ENCODE measurements at regions not wholly inside any gene's neighbourhood (a gene's known extent, or its start where the extent isn't known, plus 50 kb on each side); places are given as distances from the start of the nearest gene placed in this dataset.
"Not testable (repeated sequence)": the region's sequence is repeated elsewhere in the genome, so short reads cannot be mapped to it uniquely, and the experiment has no call there.

DNA sequence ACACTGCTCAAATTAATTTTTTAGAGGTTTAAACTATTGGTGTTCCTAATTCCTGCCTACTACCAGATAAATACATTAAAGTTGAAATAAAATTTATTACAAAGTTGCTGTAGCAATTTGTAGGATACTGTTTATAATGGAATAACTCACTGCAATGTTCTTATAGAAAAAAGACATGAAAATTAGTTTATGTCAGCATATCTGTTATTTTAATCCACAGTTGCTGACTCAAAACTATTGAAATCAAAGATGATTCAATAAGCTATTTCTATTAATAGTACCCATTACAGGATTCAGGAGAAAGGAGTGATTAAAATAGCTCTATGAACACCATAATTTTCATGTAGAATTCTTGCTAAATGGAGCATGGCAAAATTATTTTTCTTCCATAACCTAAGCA, 764.4 kb upstream of the NUDT12 start:
- H3K9me3 Mint-ChIP-seq = peaks cover 10 to 12% of the 10 kb centered on the region in 2 donors
- no peaks in the 10 kb centered on the region for H3K36me3 Mint-ChIP-seq
- no peak overlapping the region for H3K27ac Mint-ChIP-seq
- DNase-seq (ENCODE audit: low spot score in 2 of 2) (no peak), ATAC-seq (no peak)

DNA sequence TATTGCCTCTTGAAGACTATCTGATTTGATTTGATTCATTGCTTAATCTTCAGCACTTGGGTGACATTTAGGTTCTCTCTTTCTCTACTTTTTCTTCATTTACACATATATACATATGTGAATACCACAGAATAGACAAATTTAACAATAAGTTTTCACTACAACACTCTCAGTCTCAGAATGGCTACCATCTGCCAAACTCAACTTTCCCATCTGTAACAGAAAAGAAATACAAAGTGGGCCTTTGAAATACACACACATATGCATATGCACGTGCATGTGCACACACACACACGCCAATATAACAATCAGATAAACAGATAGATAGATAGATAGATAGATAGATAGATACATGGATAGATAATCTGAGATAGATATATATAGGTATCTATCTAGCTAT, 762.8 kb upstream of the NUDT12 start:
- H3K36me3 Mint-ChIP-seq = no peaks in the 10 kb centered on the region

DNA sequence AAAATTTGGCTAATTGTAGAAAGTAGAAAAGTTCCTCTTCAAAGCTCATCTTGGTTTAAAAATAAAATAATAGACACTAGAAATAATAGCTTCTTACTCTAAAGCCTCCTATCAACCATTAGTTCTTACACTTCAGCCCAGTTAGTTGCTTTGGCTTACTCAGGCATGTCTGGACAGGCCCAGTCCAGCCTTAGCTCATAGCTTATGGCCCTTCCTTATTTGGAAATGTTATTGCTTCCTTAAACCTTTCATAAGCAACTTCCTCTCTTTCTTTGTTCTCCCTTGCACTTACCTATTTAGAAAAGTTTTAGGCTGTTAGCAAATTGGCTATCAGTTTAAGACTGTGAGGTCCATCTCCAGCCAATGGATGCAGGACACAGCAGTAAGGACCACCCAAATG, 754.1 kb upstream of the NUDT12 start:
- DNase-seq (ENCODE audit: low spot score in 2 of 2); ATAC-seq; H3K36me3 Mint-ChIP-seq; H3K27ac Mint-ChIP-seq; H3K9me3 Mint-ChIP-seq: not testable (repeated sequence)

More for the DNA sequence above, 762.8 kb upstream of the NUDT12 start:
- ATAC-seq (no peak), DNase-seq (ENCODE audit: low spot score in 2 of 2) (no peak)
- peaks cover 7 to 9% of the 10 kb centered on the region in 2 donors for H3K9me3 Mint-ChIP-seq
- H3K27ac Mint-ChIP-seq = no peak overlapping the region

DNA sequence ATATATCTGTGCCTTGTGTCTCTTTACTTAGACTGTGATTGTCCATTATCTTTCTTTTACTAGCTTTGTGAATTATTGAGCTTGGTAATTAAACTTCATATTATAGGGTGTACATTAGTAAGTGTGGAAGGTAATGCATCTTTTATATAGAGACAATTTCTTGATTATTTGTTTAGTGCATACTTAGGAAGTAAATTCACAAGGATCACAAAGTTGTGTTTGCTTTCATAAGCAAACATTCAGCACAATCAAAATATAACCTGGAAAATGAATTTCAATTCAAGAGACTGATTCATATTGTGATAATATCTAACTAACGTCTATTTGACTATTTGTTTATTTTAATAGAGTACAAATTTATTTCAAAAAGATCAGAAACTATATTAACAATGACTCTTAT, 749.9 kb upstream of the NUDT12 start:
- no peak for ATAC-seq
- no peak for DNase-seq (ENCODE audit: low spot score in 2 of 2)
- Mint-ChIP-seq H3K36me3 (no peaks in the 10 kb centered on the region), H3K9me3 (peaks cover 4 to 6% of the 10 kb centered on the region in 2 donors), H3K27ac (no peak overlapping the region)

DNA sequence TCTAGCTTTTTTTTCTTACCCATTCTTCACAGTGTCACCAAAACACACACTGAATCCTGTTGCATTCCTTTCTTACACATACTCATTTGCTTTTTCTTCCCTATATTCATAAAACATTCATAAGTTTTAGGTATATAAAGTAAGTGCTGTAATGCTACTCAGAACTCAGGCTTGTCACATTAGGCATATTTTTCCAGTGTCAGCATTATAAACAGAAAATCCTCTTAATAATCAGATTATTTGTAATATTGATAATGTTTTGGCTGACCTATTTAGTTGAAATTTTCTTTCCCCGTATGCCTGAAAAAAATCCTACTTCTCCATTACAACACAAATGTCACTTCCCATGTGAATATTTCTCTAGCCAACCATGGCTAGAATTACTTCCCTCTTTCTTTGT, 743.0 kb upstream of the NUDT12 start:
- DNase-seq (ENCODE audit: low spot score in 2 of 2) = no peak
- no peaks in the 10 kb centered on the region for H3K36me3 Mint-ChIP-seq
- H3K9me3 Mint-ChIP-seq = peaks cover 4 to 5% of the 10 kb centered on the region in 2 donors
- no peak for ATAC-seq
- H3K27ac Mint-ChIP-seq = no peak overlapping the region

DNA sequence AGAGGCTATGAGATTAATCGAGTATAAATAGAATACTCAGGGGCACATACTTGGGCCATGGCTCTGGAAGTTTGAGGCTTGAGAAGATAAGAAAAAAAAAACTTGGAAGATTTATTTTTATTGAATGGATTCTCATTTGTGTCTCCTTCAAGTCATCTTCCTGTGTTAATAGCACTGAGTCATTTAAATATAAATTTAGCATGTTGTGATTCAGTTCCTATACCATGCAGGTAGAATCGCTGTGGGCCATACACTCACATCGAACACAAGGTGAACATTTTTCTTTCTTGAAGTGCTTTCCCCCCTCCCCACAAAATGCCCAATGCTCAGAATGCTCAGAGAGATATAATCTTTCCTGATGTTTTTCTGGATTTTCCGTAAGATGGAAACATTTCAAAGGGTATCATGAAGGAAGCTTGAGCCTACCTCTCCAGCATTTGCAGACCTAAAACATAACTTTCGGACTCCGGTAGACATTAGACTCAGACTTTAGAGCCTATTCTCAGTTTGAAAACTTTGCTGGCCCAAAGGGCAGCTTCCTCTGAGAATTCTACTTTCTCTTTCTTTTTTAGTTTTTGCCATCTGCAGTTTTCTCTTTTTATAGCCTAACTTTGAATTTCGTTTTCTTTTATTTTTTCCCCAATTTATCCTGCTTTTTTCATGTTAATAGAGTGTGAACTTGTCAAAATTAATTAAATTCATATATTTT, 737.6 kb upstream of the NUDT12 start:
- Mint-ChIP-seq H3K9me3 (peaks cover 22 to 24% of the 10 kb centered on the region in 2 donors), H3K27ac (no peak overlapping the region), H3K36me3 (no peaks in the 10 kb centered on the region)
- no peak for DNase-seq (ENCODE audit: low spot score in 2 of 2)
- no peak for ATAC-seq

DNA sequence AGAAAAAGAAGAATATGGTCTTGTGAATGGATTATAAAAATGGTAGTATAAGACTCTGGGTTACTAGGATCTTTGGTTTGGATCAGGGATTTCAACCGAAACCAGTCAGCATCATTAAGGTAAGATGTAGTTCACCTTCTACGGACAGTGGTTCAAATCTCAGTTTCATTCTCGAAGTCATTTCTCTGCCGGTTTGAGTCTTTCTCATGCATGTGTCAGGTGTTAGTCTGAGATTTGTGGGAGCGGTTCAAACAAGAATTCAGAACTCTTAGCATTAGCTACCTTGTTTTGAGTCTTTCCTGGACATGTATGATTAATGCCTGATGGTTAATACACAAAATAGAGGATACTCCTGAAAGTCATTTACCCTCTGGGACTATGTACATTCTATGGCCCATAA, 735.9 kb upstream of the NUDT12 start:
- ATAC-seq (no peak), DNase-seq (ENCODE audit: low spot score in 2 of 2) (no peak)

DNA sequence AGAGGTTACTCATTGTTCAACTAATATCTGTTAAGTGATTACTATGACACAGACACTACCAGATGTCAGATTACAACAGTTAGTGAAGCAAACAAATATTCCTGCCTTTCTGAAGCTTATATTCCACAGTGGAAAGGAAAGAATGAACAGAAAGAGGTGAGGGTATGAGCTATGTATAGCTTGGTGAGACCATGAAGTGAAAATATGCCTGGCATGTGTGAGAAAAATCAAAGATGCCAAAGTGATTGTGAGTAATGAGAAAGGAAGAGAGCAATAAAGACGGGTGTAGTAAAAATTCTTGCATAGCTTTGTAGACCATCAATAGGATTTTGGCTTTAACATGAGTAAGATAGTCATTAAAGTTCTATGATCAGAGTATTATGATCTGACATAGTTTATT, 734.5 kb upstream of the NUDT12 start:
- H3K9me3 Mint-ChIP-seq = peaks cover 28% of the 10 kb centered on the region in 2 donors
- peaks cover 0 to under 1% of the 10 kb centered on the region in 2 donors for H3K36me3 Mint-ChIP-seq
- no peak overlapping the region for H3K27ac Mint-ChIP-seq
- ATAC-seq (no peak), DNase-seq (ENCODE audit: low spot score in 2 of 2) (no peak)

More for the DNA sequence above, 735.9 kb upstream of the NUDT12 start:
- no peaks in the 10 kb centered on the region for H3K36me3 Mint-ChIP-seq
- H3K9me3 Mint-ChIP-seq = peaks cover 22 to 24% of the 10 kb centered on the region in 2 donors
- H3K27ac Mint-ChIP-seq = no peak overlapping the region

DNA sequence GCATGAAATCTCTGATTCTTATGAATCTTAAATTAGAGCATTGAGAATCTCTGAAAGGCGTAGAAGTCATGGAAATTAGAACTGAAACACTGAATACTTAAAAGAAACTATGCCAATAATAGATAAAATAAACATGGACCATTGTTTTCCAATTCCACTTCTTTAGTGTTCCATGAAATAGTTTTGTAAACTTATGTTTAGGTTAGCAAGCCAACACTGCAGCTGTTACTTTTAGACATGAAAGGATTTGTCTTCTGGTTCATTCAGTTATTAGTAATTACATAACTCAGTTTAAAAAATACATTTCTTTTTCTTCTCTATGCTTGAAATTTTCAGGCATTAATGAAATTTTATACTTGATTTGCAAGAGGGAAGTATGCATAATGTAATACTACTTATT, 733.4 kb upstream of the NUDT12 start:
- no peak for ATAC-seq

DNA sequence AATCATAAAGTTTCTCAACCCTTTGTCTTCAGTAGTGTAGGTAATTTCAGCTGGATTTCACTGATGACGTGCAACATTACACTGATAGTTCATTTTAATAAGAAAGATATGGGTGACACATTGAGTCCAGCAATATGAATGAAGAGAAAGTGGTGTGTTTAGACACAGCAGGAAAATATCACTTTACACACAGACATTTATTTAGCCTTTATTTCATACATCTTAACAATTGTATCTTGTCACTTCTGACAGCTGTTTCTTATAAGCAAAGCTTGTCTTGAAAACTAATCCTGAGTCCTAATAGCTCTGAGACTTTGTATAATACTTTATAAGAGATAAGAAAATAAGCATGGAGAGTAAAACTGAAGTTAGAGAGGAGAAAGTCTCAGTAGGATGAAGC, 720.5 kb upstream of the NUDT12 start:
- DNase-seq (ENCODE audit: low spot score in 2 of 2) = no peak
- H3K27ac Mint-ChIP-seq = no peak overlapping the region

More for the DNA sequence above, 733.4 kb upstream of the NUDT12 start:
- no peak for DNase-seq (ENCODE audit: low spot score in 2 of 2)
- Mint-ChIP-seq H3K36me3 (peaks cover 0 to 5% of the 10 kb centered on the region in 2 donors), H3K27ac (no peak overlapping the region), H3K9me3 (peaks cover 28 to 29% of the 10 kb centered on the region in 2 donors)

DNA sequence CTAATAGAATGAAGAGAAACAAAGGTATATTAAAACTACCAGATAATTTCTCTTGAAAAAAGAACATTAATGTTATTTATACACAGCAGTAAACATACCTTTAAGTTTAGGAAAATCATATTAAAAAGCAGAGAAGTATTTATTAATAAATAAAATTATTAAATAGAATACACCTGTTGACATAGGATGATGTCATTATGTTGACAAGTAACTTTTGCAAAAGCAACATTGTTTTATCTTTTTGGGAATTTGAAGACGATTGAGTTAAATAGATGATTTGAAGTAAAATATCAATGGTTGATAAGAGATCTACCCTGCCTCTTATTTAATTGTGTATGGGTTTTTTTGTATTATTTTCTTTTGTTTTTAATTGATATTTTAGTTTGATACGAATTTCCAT, 711.1 kb upstream of the NUDT12 start:
- peaks cover 8 to 12% of the 10 kb centered on the region in 2 donors for H3K9me3 Mint-ChIP-seq
- no peaks in the 10 kb centered on the region for H3K36me3 Mint-ChIP-seq
- ATAC-seq (no peak), DNase-seq (ENCODE audit: low spot score in 2 of 2) (no peak)
- H3K27ac Mint-ChIP-seq = no peak overlapping the region

More for the DNA sequence above, 720.5 kb upstream of the NUDT12 start:
- H3K36me3 Mint-ChIP-seq = no peaks in the 10 kb centered on the region
- no peak for ATAC-seq
- H3K9me3 Mint-ChIP-seq = peaks cover 5 to 14% of the 10 kb centered on the region in 2 donors

DNA sequence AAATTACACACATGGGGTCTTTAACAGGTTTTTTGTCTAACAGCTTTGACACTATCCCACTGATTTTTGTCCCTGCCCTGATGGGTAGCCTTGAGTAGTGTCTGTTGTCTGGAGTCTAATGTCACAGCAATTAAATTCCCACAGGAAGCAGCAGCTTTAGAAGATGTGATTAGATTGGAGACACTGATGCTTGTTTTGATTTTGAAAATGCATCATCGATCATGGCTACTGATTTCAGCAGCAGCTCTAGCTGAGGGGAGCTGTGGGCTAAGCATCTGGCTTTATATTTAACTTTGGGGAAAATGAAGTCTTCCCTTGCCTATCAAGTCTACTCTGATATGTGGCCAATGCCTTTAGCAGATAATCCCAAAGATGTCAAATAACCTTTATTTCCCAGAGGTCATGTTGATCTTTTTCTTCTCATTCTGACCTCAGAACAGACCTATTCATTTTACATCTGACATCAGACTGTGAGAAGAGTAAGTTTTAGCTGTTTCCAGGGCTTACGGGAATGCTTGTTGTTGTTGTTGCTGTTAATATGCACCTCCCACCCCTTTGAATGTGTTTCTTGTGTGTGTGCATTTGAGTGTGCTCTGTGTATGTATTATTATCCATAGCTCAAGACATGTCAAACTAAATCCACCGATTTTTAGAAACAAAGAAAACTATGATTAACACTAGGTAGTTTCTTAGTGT, 704.9 kb upstream of the NUDT12 start:
- Mint-ChIP-seq H3K27ac (no peak overlapping the region), H3K9me3 (peaks cover 8 to 14% of the 10 kb centered on the region in 2 donors), H3K36me3 (no peaks in the 10 kb centered on the region)
- DNase-seq (ENCODE audit: low spot score in 2 of 2) (no peak), ATAC-seq (no peak)

DNA sequence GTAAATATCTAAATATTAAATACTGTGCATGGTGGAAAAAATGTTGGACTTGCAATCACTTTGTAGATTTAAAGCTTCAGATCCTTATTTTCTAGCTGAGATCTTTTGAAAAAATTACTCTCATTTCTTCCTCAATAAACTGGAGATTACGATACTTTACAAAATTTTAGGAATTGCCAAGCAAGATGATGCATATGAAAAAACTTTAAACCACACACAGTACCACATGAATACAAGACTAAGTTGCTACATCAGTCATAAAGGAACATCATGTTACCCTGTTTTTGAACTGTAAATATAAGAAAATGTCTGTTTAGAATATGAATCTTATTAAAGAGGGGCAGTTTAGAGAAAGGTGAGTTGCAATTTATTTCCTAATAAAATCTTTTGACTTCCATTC, 703.6 kb upstream of the NUDT12 start:
- no peak for ATAC-seq
- H3K27ac Mint-ChIP-seq = no peak overlapping the region
- H3K9me3 Mint-ChIP-seq = peaks cover 8 to 14% of the 10 kb centered on the region in 2 donors
- no peak for DNase-seq (ENCODE audit: low spot score in 2 of 2)
- H3K36me3 Mint-ChIP-seq = no peaks in the 10 kb centered on the region

DNA sequence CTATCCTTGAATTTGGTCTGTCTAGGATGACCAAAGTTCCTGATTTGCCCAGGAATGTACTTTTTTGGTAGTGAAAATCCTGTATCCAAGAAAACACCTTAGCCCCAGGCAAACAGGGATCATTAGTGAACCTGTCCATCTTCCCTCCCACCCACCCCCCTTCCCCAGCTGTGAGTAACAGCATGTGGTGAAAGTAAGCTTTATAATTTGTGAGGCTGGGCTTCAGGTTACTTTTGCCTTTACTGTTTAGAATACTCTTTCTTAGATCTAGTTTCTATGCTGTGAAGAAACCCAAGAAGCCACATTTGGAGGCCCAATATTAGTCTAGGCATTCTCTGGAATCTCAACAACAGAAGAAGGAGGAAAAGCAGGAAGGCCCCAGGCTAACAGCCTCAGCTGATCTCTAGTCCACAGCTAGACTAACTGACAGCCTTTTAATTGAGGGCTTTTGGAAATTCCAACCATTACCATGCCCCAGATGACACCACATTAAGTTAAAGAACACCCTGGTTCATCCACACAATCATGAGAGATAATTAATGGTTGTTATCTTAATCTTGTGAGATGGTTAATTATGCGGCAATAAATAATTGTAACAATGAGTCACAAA, 703.0 kb upstream of the NUDT12 start:
- Mint-ChIP-seq H3K9me3 (peaks cover 6 to 12% of the 10 kb centered on the region in 2 donors), H3K27ac (no peak overlapping the region), H3K36me3 (no peaks in the 10 kb centered on the region)
- DNase-seq (ENCODE audit: low spot score in 2 of 2) (no peak), ATAC-seq (no peak)

DNA sequence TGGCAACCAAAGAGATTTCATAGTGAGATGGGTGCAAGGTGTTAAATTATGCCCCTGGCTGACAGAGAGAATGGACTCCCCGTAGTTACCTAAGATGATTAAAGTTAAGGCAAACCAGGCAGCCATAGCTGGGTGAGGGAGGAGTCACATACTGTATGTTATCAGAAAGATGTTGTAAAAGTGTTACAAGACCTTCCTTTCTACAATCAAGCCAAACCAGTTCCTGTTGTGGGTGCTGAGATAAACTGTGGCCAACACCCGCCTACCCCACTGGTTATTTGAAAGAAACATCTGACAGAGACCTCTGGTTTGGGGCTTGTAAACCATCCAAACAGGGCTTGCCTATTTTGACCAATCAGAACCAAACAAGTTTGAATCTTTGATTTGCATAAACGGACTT, 684.7 kb upstream of the NUDT12 start:
- peaks cover 15% of the 10 kb centered on the region in 2 donors for H3K9me3 Mint-ChIP-seq
- ATAC-seq = no peak

DNA sequence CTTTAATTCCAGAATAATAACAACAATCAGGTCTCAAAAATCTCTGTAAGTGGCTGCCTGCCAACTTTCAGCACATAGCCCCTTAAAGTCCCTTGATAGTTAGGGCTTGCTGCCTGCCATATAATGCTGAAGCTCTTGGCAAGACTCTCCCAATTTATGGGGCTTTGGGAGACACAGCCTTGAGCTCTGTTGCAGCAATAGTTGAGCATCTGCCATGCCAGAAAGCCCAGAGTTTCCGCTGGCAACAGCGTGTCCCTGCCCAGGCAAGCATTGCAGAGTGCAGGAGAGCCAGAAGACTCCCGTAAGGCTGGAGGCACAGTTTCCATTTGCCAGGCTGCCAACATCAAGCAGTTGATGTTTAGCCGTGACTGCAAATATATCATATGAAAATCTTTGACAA, 678.5 kb upstream of the NUDT12 start:
- DNase-seq (ENCODE audit: low spot score in 2 of 2) (no peak), ATAC-seq (no peak)
- no peaks in the 10 kb centered on the region for H3K36me3 Mint-ChIP-seq
- H3K9me3 Mint-ChIP-seq = no peaks in the 10 kb centered on the region
- H3K27ac Mint-ChIP-seq = no peak overlapping the region

More for the DNA sequence above, 684.7 kb upstream of the NUDT12 start:
- no peak for DNase-seq (ENCODE audit: low spot score in 2 of 2)
- Mint-ChIP-seq H3K27ac (no peak overlapping the region), H3K36me3 (no peaks in the 10 kb centered on the region)

DNA sequence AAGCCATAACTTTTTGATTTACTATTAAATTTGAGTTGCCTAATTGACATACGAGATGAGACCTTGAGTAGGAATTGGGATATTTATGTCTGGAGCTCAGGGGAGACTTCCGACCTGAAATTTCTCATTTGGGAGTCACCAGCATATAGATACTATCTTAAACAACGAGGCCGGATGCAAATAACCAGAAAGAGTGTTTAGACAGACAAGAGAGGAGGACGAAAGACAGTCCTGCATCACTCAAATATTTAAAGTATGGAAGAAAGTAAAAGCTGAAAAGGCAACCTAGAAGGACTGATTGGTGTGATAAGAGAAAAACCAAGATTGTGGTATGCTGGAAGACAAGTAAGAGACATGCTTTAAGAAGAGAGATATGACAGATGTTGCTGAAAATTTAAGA, 675.0 kb upstream of the NUDT12 start:
- no peaks in the 10 kb centered on the region for H3K36me3 Mint-ChIP-seq
- DNase-seq (ENCODE audit: low spot score in 2 of 2) = no peak
- H3K27ac Mint-ChIP-seq = no peak overlapping the region
- ATAC-seq = no peak
- no peaks in the 10 kb centered on the region for H3K9me3 Mint-ChIP-seq

Data from activated naive CD4-positive, alpha-beta T cell treated with anti-CD3 and anti-CD28 coated beads, Interleukin-2, amount 50 U/mL, for 72 hours (primary cell).